ENCODE measurements at regions not wholly inside any gene's neighbourhood (a gene's known extent, or its start where the extent isn't known, plus 50 kb on each side); places are given as distances from the start of the nearest gene placed in this dataset.
"Not testable (repeated sequence)": the region's sequence is repeated elsewhere in the genome, so short reads cannot be mapped to it uniquely, and the experiment has no call there.

- H3K27me3 ChIP-seq; DNase-seq; H3K9me3 ChIP-seq; H3K36me3 ChIP-seq; H3K4me3 ChIP-seq (ENCODE audit: low read depth, low read length); H3K4me1 ChIP-seq: not testable (repeated sequence)
Observed at GRCh38 chr2:89537862-89538261, 846.4 kb downstream of the RPIA start.

GRCh38 chr2:89544110-89544509 lies 852.6 kb downstream of the RPIA start:
- not testable (repeated sequence) for DNase-seq; H3K4me3 ChIP-seq (ENCODE audit: low read depth, low read length); H3K4me1 ChIP-seq; H3K9me3 ChIP-seq; H3K36me3 ChIP-seq; H3K27me3 ChIP-seq

GRCh38 chr2:89579154-89579553 lies 887.7 kb downstream of the RPIA start:
- H3K27me3 ChIP-seq; H3K9me3 ChIP-seq; H3K4me1 ChIP-seq; H3K4me3 ChIP-seq (ENCODE audit: low read depth, low read length); DNase-seq; H3K36me3 ChIP-seq: not testable (repeated sequence)

GRCh38 chr2:89582816-89583215 lies 891.3 kb downstream of the RPIA start:
- DNase-seq, result peak; percentile 36
- not testable (repeated sequence) for H3K36me3 ChIP-seq; H3K9me3 ChIP-seq; H3K4me3 ChIP-seq (ENCODE audit: low read depth, low read length); H3K4me1 ChIP-seq; H3K27me3 ChIP-seq

- peak; percentile 16 for DNase-seq
- not testable (repeated sequence) for H3K4me1 ChIP-seq; H3K27me3 ChIP-seq; H3K36me3 ChIP-seq; H3K9me3 ChIP-seq; H3K4me3 ChIP-seq (ENCODE audit: low read depth, low read length)
Observed at GRCh38 chr2:89584046-89584445, 892.6 kb downstream of the RPIA start.

- not testable (repeated sequence) for H3K9me3 ChIP-seq, DNase-seq, H3K36me3 ChIP-seq, H3K27me3 ChIP-seq, H3K4me1 ChIP-seq
- peak overlapping the region; percentile 44 for H3K4me3 ChIP-seq (ENCODE audit: low read depth, low read length)
Observed at GRCh38 chr2:89584868-89585557, 893.5 kb downstream of the RPIA start.

GRCh38 chr2:89585558-89585920 lies 894.1 kb downstream of the RPIA start:
- H3K36me3 ChIP-seq, H3K4me1 ChIP-seq, H3K27me3 ChIP-seq, H3K9me3 ChIP-seq: not testable (repeated sequence)
- DNase-seq, result peak; percentile 65
- H3K4me3 ChIP-seq (ENCODE audit: low read depth, low read length), result peak overlapping the region; percentile 44

GRCh38 chr2:89599843-89600242 lies 908.4 kb downstream of the RPIA start:
- H3K27me3 ChIP-seq; DNase-seq; H3K4me1 ChIP-seq; H3K4me3 ChIP-seq (ENCODE audit: low read depth, low read length); H3K36me3 ChIP-seq; H3K9me3 ChIP-seq: not testable (repeated sequence)

GRCh38 chr2:89606514-89606913 lies 915.0 kb downstream of the RPIA start:
- DNase-seq; H3K4me3 ChIP-seq (ENCODE audit: low read depth, low read length); H3K9me3 ChIP-seq; H3K4me1 ChIP-seq; H3K36me3 ChIP-seq; H3K27me3 ChIP-seq: not testable (repeated sequence)

GRCh38 chr2:89610207-89610926 lies 918.9 kb downstream of the RPIA start:
- H3K4me1 ChIP-seq; DNase-seq; H3K4me3 ChIP-seq (ENCODE audit: low read depth, low read length): not testable (repeated sequence)

GRCh38 chr2:89610927-89611515 lies 919.5 kb downstream of the RPIA start:
- H3K9me3 ChIP-seq; H3K27me3 ChIP-seq; DNase-seq; H3K4me3 ChIP-seq (ENCODE audit: low read depth, low read length); H3K4me1 ChIP-seq; H3K36me3 ChIP-seq: not testable (repeated sequence)

More at GRCh38 chr2:89610207-89610926, 918.9 kb downstream of the RPIA start:
- not testable (repeated sequence) for H3K27me3 ChIP-seq, H3K9me3 ChIP-seq, H3K36me3 ChIP-seq

- H3K27me3 ChIP-seq; H3K36me3 ChIP-seq; H3K4me3 ChIP-seq (ENCODE audit: low read depth, low read length); H3K9me3 ChIP-seq; DNase-seq; H3K4me1 ChIP-seq: not testable (repeated sequence)
Observed at GRCh38 chr2:89611710-89612109, 920.2 kb downstream of the RPIA start.

- not testable (repeated sequence) for H3K4me3 ChIP-seq (ENCODE audit: low read depth, low read length); H3K9me3 ChIP-seq; H3K36me3 ChIP-seq; DNase-seq; H3K4me1 ChIP-seq; H3K27me3 ChIP-seq
Observed at GRCh38 chr2:89649268-89649667, 957.8 kb downstream of the RPIA start.

GRCh38 chr2:89679254-89679653 lies 987.8 kb downstream of the RPIA start:
- not testable (repeated sequence) for H3K27me3 ChIP-seq; H3K9me3 ChIP-seq; H3K4me1 ChIP-seq; DNase-seq; H3K4me3 ChIP-seq (ENCODE audit: low read depth, low read length); H3K36me3 ChIP-seq
